ENCODE measurements at regions not wholly inside any gene's neighbourhood (a gene's known extent, or its start where the extent isn't known, plus 50 kb on each side); places are given as distances from the start of the nearest gene placed in this dataset.
"Not testable (repeated sequence)": the region's sequence is repeated elsewhere in the genome, so short reads cannot be mapped to it uniquely, and the experiment has no call there.

- no peak for TF ChIP-seq CTCF (IDR thresholded peaks at IDR 0.05)
- no peak for TF ChIP-seq EP300 (IDR thresholded peaks at IDR 0.05)
- no peak for TF ChIP-seq POLR2A (IDR thresholded peaks at IDR 0.05)
- Histone ChIP-seq H3K9me3 (no peaks in the 10 kb centered on the region), H3K4me3 (no peak overlapping the region), H3K27ac (no peak overlapping the region), H3K27me3 (no peaks in the 10 kb centered on the region), H3K4me1 (ENCODE audit: insufficient read depth) (no peaks in the 10 kb centered on the region), H3K36me3 (no peaks in the 10 kb centered on the region)
- no peak for DNase-seq
- intact Hi-C loops (cut with DNase I): no loop called here
- WGBS, 3 donors: 37 to 47% (median 44%) methylated on average over 4 of the region's 4 CpGs
These were observed 121.3 kb downstream of the RAMP3 start for GRCh38 chr7:45278763-45279398.

- H3K9me3 ChIP-seq; H3K27ac ChIP-seq; H3K36me3 ChIP-seq; H3K4me3 ChIP-seq; H3K4me1 ChIP-seq (ENCODE audit: insufficient read depth); H3K27me3 ChIP-seq; intact Hi-C loops (cut with DNase I); DNase-seq: not testable (repeated sequence)
These were observed 132.0 kb downstream of the RAMP3 start for GRCh38 chr7:45289611-45290010.

- DNase-seq: no peak
- TF ChIP-seq CTCF (IDR thresholded peaks at IDR 0.05) (no peak), EP300 (IDR thresholded peaks at IDR 0.05) (no peak), POLR2A (IDR thresholded peaks at IDR 0.05) (no peak)
- H3K27ac ChIP-seq: no peak overlapping the region
- H3K27me3 ChIP-seq: no peaks in the 10 kb centered on the region
- H3K9me3 ChIP-seq: no peaks in the 10 kb centered on the region
- H3K36me3 ChIP-seq: no peaks in the 10 kb centered on the region
- H3K4me3 ChIP-seq: no peak overlapping the region
- WGBS, 3 donors: 70 to 85% (median 84%) methylated on average over 3 of the region's 3 CpGs
- intact Hi-C loops (cut with DNase I): no loop called here
- H3K4me1 ChIP-seq (ENCODE audit: insufficient read depth): no peaks in the 10 kb centered on the region
These were observed 133.3 kb downstream of the RAMP3 start for GRCh38 chr7:45290880-45291279.

GRCh38 chr7:45292481-45292880 lies 134.9 kb downstream of the RAMP3 start:
- Histone ChIP-seq H3K4me3 (no peak overlapping the region), H3K9me3 (no peaks in the 10 kb centered on the region), H3K27ac (no peak overlapping the region), H3K27me3 (no peaks in the 10 kb centered on the region), H3K36me3 (no peaks in the 10 kb centered on the region), H3K4me1 (ENCODE audit: insufficient read depth) (no peaks in the 10 kb centered on the region)
- TF ChIP-seq CTCF (IDR thresholded peaks at IDR 0.05) (no peak), EP300 (IDR thresholded peaks at IDR 0.05) (no peak), POLR2A (IDR thresholded peaks at IDR 0.05) (no peak)
- intact Hi-C loops (cut with DNase I): no loop called here
- 65 to 78% (median 65%) methylated on average over 4 of the region's 4 CpGs for WGBS, 3 donors
- DNase-seq: no peak

GRCh38 chr7:45293295-45293942 lies 135.8 kb downstream of the RAMP3 start:
- WGBS, 3 donors: 83 to 86% (median 85%) methylated on average over 5 of the region's 5 CpGs
- TF ChIP-seq CTCF (IDR thresholded peaks at IDR 0.05): no peak
- TF ChIP-seq EP300 (IDR thresholded peaks at IDR 0.05): no peak
- TF ChIP-seq POLR2A (IDR thresholded peaks at IDR 0.05): no peak
- H3K4me3 ChIP-seq: no peak overlapping the region
- H3K27me3 ChIP-seq: no peaks in the 10 kb centered on the region
- DNase-seq: no peak
- H3K4me1 ChIP-seq (ENCODE audit: insufficient read depth): no peaks in the 10 kb centered on the region
- no peaks in the 10 kb centered on the region for H3K9me3 ChIP-seq
- intact Hi-C loops (cut with DNase I): no loop called here
- no peaks in the 10 kb centered on the region for H3K36me3 ChIP-seq
- no peak overlapping the region for H3K27ac ChIP-seq

Data from ovary (tissue), 7 donors.